ENCODE measurements at regions not wholly inside any gene's neighbourhood (a gene's known extent, or its start where the extent isn't known, plus 50 kb on each side); places are given as distances from the start of the nearest gene placed in this dataset.
A peak's percentile ranks its signal among the peaks of the same experiment; 100 is the strongest.
"Not testable (repeated sequence)": the region's sequence is repeated elsewhere in the genome, so short reads cannot be mapped to it uniquely, and the experiment has no call there.

DNA sequence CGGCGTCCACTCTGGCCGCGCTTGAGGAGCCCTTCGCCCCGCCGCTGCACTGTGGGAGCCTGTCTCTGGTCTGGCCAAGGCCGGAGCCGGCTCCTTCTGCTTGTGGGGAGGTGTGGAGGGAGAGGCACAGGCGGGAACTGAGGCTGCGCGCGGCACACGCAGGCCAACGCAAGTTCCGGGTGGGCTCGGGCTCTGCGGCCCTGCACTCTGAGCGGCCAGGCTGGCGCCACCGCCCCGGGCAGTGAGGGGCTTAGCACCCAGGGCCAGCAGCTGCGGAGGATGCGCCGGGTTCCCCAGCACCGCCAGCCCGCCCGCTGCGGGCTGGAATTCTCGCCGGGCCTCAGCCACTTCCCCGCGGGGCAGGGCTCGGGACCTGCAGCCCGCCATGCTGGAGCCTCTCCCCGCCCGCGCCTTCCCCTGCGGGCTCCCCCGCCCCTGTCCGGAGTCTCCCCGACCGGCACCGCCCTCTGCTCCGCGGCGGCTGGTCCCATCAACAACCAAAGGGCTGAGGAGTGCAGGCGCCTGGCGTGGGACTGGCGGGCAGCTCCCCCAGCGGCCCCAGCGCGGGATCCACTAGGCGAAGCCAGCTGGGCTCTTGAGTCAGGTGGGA, 921.2 kb upstream of the FOXG1 start:
- no peak for DNase-seq

DNA sequence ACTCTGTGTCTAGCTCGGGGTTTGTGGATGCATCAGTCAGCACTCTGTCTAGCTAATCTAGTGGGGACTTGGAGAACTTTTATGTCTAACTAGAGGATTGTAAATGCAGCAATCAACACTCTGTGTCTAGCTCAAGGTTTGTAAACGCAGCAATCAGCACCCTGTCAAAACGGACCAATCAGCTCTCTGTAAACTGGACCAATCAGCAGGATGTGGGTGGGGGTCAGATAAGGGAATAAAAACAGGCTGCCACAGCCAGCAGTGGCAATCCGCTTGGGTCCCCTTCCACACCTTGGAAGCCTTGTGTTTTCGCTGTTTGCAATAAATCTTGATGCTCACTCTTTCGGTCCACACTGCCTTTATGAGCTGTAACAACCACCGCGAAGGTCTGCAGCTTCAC, 920.7 kb upstream of the FOXG1 start:
- no peak for DNase-seq

DNA sequence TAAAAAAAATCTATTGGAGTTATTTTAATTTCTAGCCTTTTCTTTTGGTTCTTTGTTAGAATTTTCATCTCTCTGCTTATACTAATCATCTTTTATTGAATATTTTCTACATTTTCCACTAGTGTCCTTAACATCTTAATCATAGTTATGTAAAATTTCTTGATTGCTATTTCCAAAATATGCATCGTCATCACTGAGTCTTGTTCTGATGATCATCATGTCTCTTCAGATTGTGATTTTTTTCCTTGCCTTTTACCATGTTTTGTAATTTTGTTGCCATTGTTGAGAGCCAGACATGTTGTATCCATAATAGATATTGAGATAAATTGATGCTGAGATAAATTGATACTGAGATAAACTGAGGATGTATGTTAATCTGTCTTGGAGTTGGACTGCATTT, 919.1 kb upstream of the FOXG1 start:
- DNase-seq, result not testable (repeated sequence)

DNA sequence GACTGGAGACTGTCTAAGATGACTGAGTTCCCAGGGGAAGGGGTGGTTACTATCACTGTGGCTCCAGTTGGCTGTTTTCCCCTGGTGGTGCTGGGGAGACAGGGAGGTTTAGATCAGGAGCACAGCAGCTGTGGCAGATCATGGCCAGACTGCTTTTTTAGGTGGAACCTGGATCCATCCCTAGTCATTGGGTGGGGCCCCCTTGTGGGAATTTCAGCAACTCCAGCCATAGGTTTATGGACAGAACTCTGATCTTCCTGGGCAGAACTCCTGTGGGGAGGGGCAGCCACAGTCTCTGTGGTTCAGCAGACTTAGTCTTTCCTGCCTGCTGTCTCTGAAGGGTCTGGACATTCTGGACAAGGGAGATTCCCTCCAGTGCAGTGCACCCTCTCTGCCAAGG, 917.4 kb upstream of the FOXG1 start:
- DNase-seq, result not testable (repeated sequence)

DNA sequence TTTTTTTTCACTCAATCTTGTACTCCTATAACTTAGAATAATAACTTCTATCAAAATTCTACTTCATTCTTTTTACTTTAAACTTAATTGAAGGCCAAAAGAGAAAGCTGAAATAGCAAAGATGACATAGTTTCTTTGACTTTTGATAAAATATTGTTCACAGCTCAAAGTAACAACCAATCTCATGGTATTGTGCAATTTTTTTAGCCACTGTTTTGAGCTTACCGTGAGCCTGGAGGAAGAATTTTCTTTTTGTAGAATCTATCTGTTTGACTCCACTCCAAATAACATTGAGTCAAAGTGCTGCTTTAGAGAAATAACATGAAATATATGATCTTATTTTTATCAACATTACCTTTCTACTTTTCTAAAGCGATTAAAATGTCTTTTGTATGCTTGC, 903.9 kb upstream of the FOXG1 start:
- no peak for DNase-seq

DNA sequence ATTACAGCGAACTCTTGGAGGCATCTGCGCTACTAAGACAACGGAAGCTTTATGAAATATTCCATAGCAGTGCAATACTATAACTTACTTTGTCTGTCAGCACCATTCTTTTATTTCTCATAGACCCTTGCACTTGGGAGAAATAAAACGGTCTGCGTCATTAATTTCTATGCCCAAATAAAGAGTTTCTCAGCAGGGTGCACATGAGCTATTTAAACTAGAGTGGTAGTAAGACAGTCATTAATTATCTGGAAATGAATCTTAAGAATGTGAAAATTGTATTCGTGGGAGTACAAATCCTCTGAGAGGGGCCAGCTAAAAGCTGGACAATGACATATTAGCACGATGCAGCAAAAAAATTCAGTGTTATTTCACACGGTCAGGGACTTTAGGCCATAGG, 903.4 kb upstream of the FOXG1 start:
- peak; percentile 29 for DNase-seq

DNA sequence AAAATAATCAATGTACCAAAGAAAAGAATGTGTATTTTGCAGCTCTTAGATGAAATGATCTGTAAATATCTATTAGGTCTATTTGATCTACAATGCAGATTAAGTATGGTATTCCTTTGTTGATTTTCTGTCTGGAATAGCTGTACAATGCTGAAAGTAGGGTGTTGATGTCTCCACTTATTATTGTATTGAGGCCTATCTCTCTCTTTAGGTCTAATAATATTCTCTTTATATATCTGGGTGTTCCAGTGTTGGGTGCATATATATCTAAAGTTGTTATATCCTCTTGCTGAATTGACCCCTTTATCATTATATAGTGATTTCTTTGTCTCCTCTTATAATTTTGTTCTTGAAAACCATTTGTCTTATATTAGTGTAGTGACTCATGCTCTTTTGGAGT, 885.5 kb upstream of the FOXG1 start:
- no peak for DNase-seq

DNA sequence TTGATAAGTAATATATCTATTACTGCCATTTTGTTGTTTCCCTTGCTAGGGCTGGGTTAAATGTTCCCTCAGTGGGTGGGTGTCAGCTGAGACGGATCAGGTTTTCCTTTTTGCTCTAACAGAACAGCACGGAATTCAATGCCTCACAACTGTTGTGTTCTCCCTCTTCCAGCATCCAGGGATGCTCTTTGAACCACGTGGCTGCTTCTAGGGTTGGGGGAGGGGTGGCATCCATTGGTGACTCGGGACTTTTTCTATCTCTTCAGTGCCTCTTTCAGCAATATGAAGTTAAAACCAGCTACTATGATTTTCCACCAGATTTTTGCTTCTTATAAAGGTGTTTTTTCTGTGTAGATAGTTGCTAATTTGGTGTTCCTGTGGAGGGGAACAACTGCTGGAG, 884.9 kb upstream of the FOXG1 start:
- no peak for DNase-seq

DNA sequence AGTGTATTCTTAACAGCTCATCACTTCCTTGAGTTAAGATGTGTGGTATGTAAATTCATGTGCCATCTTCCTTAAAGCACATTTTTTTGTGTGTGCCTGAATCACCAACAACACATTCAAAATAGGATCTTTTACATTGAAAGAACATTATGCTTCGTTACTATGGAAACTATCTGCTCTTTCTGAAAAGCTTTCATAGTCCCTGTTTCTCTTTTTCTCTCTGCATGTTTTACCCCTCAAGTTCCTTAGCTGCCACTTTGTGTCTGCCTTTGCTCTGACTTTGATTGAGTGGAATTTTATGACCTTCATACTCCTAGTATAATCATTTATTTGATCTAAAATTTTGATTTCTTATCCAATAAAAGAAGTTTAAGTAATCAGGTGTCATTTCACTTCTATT, 880.3 kb upstream of the FOXG1 start:
- DNase-seq, result no peak

DNA sequence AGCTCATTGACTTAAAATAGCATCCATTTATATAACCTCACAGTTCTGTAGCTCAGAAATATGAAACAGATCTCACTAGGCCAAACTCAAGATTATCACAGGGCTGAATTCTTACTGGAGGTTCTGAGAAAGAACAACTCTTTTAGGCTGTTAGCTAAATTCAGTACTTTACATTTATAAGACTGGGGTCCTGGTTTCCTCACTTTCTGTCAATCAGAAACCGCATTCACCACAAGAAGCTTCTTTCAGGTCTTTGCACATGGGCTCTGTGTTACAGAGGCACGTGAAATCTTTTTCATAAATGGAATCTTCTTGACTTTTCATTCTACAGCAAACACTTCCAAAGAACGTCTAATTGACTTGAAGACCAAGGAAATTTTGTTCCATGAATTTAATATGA, 876.3 kb upstream of the FOXG1 start:
- no peak for DNase-seq

DNA sequence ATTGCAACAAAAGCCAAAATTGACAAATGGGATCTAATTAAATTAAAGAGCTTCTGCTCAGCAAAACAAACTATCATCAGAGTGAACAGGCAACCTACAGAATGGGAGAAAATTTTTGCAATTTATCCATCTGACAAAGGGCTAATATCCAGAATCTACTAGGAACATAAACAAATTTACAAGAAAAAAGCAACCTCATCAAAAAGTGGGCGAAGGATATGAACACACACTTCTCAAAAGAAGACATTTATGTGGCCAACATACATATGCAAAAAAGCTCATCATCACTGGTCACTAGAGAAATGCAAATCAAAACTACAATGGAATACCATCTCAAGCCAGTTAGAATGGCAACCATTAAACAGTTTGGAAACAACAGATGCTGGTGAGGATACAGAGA, 858.1 kb upstream of the FOXG1 start:
- DNase-seq, result not testable (repeated sequence)

DNA sequence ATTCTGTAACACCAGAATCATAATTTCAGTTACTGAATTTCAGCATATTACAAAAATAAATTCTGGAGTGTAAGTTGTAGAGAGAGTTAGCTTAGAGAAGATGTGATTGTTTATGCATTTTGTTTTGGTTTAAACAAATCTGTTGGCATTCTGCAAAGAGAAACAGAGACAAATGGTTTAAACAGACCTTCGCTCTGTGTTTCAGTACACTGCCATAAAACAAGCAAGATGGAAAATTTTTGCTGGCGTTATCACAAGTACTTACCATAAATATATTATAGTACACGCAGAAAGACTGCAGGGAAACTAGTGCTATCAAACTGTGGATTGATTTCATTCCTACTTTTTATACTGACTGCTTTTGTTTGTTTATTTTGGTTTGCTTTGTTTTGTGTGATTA, 850.3 kb upstream of the FOXG1 start:
- DNase-seq, result peak; percentile 17

DNA sequence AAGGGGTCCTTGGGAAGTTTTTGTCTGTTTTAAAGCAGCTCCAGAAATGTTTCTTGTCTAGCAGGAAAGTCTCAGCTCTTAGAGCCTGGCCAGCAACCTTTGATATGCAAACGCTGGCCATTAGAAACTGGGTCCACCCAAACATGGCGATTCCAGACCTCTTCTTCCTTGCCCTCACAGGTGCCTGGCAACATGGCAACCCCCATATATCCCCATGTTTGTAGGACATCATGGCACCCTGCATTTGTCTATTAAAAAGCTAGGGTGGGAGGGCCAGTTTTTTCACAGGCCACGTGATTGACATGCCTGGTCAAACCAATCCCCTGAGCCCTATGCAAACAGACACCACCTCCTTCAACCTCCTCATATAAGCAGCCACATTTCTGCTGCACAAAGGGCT, 848.7 kb upstream of the FOXG1 start:
- peak; percentile 2 for DNase-seq

DNA sequence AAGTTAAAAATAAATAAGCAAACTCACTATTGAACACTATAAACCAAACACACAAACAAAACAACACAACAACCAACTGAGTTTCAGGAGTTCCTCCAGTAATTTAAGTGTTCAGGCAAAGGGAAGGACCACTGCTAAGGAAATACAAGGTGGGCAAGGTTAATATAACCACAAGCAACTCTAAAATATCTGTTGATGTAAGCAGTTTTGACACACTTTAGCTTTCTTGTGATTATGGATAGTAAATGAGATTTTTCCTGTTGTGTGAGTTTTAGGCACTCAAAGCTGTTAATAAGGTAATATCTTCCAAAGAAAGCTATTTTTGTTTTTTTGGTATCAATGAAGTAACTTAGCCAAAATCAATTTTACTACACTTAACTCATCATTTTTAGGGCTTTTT, 839.1 kb upstream of the FOXG1 start:
- DNase-seq, result no peak

DNA sequence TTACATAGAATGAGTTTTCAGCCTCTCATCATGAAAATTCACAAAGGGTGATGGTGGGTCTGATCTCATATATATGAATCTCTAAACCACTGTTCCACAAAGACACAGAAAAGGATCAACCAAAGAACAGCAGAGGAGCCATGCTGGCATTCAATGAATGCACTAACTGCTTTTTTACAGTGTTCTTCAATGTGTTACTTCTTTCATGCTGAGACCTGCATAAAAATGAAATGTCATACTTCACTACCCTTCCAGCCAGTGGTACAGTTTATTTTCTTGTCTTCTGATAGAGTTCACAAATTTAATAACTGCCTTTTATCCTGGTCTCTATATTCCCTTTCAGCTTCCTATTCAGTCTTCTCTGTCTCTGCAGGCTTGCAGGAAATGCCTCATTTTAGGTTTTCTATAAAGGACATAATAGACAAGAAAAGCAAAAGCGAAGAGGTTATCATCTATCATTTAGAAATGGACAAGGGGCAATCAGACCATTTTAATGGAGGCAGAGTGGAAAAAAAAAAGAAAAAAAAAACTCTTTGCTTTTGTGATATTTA, 836.7 kb upstream of the FOXG1 start:
- no peak for DNase-seq

DNA sequence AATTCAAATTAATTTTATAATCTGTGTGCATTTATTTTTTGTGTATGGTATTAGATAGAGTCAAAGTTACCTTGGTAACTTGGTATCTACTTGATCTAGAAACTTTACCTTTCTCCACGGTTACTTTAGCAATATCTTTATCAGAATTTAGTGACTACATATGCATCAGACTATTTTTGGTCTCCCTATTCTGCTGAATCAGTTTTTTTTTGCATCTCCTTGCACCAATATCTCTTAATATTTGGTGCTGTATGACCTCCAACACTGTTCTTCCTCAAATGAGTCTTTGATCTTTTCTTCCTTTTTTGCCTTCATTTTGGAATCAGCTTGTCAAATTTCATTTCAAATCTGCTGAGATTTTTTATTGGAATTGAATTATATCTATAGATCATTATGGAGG, 828.2 kb upstream of the FOXG1 start:
- no peak for DNase-seq

DNA sequence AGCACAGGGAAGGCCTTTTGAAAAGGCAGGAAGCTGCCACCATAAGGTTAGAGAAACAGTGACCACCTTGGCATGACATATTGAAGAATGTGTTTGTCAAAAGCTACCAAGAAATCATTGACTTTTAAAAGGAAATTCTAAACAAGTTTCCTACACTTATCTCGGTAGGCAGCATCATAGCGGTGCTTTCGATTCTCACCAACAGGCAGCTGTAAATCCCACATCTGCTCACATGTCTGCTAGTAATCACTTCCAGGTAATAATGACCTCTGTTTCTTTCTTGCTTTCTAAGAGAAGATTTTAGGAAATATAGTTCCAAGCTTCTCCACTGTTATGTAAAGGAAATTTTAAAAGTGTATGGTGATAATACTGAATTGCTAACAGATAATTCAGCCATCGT, 821.1 kb upstream of the FOXG1 start:
- DNase-seq, result no peak

DNA sequence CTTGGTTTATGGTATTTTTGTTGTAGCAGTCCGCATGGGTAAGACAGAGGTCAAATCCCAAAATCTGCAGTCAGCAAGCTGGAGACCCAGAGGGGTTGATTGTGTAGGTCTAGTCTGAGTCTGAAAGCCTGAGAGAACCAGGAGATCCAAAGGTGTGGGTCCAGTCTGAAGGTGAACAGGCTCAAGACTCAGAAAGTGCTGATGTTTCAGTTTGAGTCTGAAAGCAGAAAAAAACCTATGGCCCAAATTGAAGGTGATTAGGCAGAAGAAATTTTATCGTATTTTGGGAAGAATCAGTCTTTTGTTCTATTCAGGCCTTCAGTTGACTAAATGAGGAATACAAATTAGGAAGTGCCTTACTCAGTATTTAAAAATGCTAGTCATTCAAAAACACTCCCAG, 807.8 kb upstream of the FOXG1 start:
- DNase-seq, result no peak

DNA sequence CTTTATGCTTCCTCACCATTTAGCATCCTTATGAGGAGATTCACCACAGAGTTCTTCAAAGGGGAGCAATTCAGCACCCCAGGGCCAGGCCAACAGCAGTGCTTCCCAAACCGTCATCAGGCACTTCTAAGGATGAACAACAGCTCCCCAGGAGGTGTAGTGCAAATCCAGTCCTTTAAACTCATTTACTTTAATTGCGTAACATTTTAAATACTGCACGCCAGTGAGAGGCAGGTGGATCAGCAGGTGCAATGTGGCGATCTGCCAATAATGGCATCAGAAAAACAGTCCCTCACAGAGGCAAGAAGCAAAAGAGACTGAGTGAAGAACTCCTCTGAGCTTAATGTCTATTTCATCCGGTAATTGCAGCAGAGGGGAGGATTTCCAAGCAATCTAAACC, 770.9 kb upstream of the FOXG1 start:
- DNase-seq, result peak; percentile 18

DNA sequence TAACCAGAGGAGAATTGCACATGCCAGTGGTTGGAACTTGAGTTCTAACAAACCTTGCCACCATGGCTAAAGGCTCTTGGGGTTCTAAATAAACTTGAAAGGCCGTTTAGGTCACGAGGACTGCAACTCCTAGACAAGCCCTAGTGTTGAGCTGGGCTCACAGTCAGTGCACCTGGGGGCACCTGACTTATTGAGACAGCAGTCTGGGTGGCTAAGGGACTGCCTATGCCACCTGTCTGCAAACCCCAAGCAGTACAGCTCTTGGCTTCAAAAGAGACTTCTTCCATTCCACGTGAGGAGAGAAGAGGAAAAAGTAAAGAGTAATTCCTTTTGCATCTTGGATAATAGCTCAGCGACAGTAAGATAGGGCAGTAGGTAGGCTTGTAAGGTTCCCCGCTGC, 765.6 kb upstream of the FOXG1 start:
- DNase-seq, result no peak

DNA sequence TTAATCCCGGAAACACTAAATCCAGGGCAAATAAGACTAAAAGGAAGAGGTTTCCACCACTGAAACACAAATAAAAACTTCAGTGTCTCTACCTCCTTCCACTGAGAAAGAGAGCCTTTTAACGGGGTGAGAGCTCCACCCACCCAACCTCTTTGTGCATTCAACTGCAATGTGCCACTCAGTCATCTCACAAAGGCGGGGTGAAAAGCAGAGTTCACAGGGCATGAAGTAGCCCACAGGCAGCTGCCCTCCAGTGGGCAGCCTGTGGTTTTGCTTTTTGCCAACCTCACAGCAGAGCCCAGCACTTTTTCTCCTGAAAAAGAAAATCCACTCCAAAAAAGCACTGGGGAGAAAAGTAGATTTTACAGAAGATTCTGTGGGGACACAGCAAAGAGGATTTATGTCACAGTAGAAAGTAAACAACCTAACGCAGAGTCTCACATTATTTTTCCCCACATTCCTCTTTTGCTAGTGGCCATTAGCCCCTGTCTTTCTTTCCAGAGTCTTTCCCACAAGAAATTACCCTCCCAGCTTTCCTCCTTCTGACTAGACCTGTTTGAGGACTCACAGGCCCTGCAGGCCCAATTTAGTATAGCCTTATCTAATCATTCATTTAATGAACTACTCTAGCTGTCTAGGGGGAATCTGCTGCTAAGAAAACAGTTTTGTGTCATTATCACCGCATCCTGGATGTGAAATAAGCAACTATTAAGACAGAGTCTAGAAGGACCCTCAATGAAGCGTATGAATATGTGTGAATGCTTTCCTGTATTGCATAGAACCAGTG, 753.8 kb upstream of the FOXG1 start:
- no peak for DNase-seq

DNA sequence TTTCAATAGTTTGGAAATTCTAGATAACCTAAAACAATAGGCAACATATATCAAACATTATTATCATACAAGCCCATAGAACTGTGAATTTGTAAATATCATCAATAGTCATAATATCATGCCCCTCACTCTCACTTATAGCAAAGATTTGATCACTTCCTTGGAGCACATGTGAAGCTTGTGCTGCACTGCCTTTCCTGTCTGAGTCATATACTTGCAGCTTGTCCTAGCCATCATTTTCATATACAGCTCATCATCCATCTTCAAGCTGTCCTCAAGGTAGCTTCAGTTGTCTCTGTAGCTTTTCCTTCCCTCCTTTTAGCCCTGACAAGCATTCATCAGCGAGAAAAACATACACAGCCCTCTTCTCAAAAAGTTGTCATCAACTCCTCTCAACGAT, 746.5 kb upstream of the FOXG1 start:
- DNase-seq, result no peak

DNA sequence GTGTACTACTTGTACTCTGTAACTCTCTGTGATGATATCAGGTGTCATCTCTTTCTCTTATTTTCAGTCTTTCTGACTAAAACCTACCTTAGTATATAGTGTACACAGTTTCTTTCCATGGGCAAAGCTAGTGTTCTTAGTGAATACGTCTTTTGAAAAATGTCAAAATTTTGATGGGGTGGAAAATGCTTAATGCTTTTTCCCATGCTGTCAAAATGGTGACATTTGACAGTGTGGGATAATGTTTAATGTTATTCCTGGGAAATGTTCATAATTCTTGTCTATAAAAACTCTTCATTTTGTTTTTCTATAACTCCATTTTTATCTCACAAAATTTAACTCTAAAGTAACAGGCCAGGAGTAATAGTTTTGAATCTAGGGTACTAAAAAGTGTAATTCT, 742.7 kb upstream of the FOXG1 start:
- no peak for DNase-seq

DNA sequence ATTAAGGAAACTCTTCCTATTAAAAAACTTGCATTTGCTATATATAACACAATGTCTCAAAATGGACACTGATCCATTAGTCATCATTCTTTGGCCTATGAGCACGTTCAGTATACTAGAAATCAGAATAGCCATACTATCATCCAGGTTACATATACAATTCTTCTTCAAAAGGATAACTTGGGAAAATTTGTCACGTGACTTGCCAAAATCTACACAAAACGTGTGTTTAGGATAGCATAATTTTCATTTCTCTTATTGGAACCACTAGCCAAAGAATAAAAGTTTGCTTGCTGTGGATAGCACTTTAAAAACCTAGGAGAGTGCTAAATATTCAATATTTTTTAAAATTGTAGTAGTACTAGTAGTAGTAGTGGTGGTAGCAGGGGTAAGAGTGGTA, 714.3 kb upstream of the FOXG1 start:
- no peak for DNase-seq

DNA sequence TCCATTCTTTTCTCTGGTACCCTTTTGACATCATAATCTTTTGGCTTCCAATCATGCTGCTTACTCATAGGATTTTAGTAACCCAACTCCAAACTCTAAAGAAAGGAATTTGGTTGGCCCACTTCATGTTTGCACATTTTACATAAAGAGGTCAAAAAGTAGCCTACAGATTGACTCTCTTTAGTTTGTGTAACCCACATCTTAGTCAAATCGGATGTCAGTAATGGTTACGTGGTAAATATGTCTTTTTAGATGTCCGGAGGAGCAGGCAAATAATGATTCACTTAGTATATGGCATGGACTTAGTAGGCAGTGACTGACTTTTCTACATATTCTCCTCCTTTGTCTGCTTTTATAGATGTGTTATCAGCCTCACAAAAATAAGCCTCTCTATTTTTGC, 711.6 kb upstream of the FOXG1 start:
- DNase-seq, result no peak

Measured in eye (tissue), 1 donor.